Chondrocyte (in vitro differentiated cells): ENCODE measurements at regions not wholly inside any gene's neighbourhood (a gene's known extent, or its start where the extent isn't known, plus 50 kb on each side); places are given as distances from the start of the nearest gene placed in this dataset.

Source experiments
- DNase-seq: peaks from one replicate; pipeline ENCODE4 v3.0.0; 2021; ENCODE audit warnings: mixed read lengths, low spot score
- H3K27ac Mint-ChIP-seq: one replicate; pipeline ENCODE4 v1.8.0; 2021; ENCODE audit warnings: mild to moderate bottlenecking, moderate library complexity, mixed read lengths; ENCODE audit not compliant: unreplicated experiment
- H3K27me3 Mint-ChIP-seq: 2 replicates; pipeline ENCODE4 v1.8.0; 2021; ENCODE audit warnings: low read depth, mixed read lengths
- H3K36me3 Mint-ChIP-seq: 2 replicates; pipeline ENCODE4 v1.8.0; 2021; ENCODE audit warnings: low read depth, mixed read lengths
- H3K4me1 Mint-ChIP-seq: 2 replicates; pipeline ENCODE4 v1.8.0; 2021; ENCODE audit warnings: low read depth, mild to moderate bottlenecking, mixed read lengths
- H3K4me3 Mint-ChIP-seq: one replicate; pipeline ENCODE4 v1.8.0; 2021; ENCODE audit warnings: mild to moderate bottlenecking, moderate library complexity, mixed read lengths; ENCODE audit not compliant: unreplicated experiment
- H3K9me3 Mint-ChIP-seq: 2 replicates; pipeline ENCODE4 v1.8.0; 2021; ENCODE audit warnings: low read depth, mixed read lengths
- TF ChIP-seq, protein P1 (sequence below): fragments of 200-600 bp; sonication (generic); IDR thresholded peaks from 2 replicates; pipeline ENCODE4 v1.5.0; 2021; ENCODE audit warnings: antibody characterized with exemption, mild to moderate bottlenecking, moderate library complexity

DNA sequence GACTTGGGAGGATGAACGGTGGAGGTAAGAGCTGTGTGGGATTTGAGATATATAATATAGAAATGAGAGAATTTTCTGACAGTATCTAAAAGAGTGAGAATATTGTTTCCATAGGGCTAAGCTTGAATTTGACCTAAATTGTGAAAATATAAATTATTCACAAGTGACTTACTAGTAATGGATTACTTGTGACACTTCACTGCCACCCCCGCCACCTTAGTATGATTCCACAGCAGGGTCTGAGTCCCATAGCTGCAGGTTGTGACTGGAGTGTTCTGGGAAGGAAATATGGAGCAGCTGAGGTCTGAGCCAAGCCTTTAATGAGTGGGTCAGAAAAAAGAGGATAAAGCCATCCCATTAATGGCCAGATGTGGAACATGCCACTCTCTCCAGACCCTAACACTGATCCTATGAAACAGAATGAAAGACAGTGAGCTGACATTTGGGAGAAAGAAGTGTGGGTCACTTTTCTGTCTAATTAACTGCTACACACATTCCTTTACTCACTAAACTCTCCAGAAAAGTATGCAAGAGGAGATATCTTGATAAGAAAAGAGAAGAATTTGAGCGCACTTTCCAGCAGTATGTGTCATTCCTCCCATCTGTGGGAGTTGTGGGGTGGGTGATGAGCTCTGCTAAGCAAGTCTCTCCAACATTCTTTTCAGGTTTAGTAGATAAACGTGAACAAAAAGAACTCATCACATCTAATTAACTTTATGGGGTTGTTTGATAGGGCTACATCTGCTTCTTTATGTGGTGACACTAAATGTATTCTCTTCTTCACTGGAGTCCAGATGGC is 1193.4 kb downstream of the SORCS3 start:
- no peak for DNase-seq
- Mint-ChIP-seq H3K4me1 (peaks cover 10% of the 10 kb centered on the region), H3K36me3 (no peaks in the 10 kb centered on the region), H3K9me3 (peaks cover 2% of the 10 kb centered on the region), H3K27me3 (no peaks in the 10 kb centered on the region), H3K4me3 (no peak overlapping the region), H3K27ac (no peak overlapping the region)
- TF ChIP-seq, protein P1, sequence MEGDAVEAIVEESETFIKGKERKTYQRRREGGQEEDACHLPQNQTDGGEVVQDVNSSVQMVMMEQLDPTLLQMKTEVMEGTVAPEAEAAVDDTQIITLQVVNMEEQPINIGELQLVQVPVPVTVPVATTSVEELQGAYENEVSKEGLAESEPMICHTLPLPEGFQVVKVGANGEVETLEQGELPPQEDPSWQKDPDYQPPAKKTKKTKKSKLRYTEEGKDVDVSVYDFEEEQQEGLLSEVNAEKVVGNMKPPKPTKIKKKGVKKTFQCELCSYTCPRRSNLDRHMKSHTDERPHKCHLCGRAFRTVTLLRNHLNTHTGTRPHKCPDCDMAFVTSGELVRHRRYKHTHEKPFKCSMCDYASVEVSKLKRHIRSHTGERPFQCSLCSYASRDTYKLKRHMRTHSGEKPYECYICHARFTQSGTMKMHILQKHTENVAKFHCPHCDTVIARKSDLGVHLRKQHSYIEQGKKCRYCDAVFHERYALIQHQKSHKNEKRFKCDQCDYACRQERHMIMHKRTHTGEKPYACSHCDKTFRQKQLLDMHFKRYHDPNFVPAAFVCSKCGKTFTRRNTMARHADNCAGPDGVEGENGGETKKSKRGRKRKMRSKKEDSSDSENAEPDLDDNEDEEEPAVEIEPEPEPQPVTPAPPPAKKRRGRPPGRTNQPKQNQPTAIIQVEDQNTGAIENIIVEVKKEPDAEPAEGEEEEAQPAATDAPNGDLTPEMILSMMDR, result no peak

DNA sequence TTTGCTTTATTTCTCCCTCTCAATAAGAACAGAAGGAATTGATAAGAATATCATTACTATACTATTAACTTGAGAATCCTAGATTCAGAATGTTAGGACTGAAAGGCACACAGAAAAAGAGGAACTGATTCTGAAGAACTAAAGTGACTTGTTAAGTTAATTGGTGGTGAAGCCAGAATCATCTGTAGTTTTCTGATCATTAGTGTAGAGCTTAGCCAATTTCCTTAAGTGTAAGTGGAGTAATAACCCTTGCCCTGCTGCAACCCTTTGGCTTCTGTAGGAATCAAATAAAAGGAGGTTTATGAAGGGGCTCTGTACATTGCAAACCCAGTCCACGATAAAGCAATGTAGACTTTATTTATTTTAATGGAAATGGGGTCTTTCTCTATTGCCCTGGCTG is 1186.0 kb downstream of the SORCS3 start:
- H3K27ac Mint-ChIP-seq, result no peak overlapping the region
- peaks cover 18% of the 10 kb centered on the region for H3K9me3 Mint-ChIP-seq
- no peak for DNase-seq
- no peaks in the 10 kb centered on the region for H3K27me3 Mint-ChIP-seq
- no peak overlapping the region for H3K4me3 Mint-ChIP-seq
- H3K4me1 Mint-ChIP-seq, result no peaks in the 10 kb centered on the region
- H3K36me3 Mint-ChIP-seq, result no peaks in the 10 kb centered on the region
- TF ChIP-seq, protein P1, result no peak

DNA sequence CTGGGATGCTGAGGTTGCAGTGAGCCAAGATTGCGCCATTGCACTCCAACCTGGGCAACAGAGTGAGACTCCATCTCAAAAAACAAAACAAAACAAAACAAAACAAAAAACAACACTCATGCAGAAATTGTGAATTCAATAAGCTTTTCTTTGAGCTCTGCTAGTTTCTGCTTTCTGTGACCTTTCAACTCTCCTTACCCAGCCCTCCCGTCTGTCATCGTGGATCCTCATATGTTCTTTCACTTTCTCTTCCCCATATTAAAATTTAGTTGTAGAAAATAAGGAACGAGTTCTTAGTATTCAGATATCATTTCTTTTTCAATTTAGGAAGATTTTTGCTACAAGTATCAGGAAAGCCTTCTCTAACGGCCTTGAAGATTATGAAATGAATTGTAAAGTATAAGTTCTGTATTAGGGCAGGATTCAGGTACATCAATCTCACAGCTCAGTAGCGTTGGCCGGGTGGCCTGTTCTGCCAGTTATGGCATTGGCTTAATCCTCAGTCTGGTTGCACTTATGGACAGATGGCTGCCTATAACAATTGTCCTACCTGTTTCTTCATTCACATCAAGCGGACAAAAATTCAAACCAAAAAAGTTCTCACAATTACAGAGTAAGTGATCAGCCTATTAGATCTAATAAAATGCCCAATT is 1167.0 kb downstream of the SORCS3 start:
- Mint-ChIP-seq H3K27me3 (no peaks in the 10 kb centered on the region), H3K4me1 (no peaks in the 10 kb centered on the region), H3K27ac (no peak overlapping the region)

DNA sequence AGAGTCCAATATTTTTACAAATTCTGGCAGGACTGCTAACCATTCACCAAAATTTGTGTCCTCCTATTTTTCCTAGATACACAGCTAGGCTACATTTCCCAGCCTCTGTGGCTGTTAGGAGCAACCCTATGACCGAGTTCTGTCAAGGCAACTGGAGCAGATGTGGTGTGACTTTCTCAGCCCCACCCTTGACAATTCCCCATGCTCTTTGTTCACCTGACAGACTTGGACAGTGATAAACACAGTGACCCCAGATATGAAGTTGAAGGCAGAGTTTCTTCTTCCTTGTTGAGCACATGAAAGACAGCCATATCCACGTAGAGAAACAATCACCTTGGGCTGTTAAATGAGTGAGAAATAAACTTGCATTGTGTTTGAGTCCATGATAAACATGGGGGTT is 1162.1 kb downstream of the SORCS3 start:
- Mint-ChIP-seq H3K9me3 (peaks cover 7% of the 10 kb centered on the region), H3K27me3 (no peaks in the 10 kb centered on the region), H3K4me3 (no peak overlapping the region), H3K36me3 (no peaks in the 10 kb centered on the region), H3K4me1 (no peaks in the 10 kb centered on the region), H3K27ac (no peak overlapping the region)
- TF ChIP-seq, protein P1, result no peak
- no peak for DNase-seq

More for the DNA sequence above, 1167.0 kb downstream of the SORCS3 start:
- Mint-ChIP-seq H3K36me3 (no peaks in the 10 kb centered on the region), H3K9me3 (peaks cover 10% of the 10 kb centered on the region), H3K4me3 (no peak overlapping the region)
- no peak for DNase-seq
- TF ChIP-seq, protein P1, result no peak

DNA sequence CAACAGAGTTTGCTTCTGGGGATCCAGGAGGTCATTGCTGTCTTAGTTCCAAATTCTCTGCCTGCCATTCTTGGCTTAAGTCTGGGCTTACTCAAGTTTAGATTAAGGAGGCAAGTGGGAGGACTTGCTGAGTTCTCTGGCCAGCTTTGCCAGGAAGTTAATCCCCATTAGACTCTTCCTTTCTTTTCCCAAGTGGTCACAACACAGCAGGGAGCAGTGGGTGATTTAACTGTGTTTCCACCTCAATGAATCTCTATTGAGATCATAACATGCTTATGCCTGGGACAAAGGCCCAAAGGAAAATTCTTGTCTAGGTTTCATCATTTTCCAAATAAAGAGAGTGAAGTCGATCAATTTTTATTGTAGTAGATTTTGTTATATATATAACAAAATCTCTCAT is 1159.6 kb downstream of the SORCS3 start:
- TF ChIP-seq, protein P1, result no peak
- Mint-ChIP-seq H3K4me3 (no peak overlapping the region), H3K27me3 (no peaks in the 10 kb centered on the region), H3K4me1 (no peaks in the 10 kb centered on the region), H3K9me3 (peaks cover 3% of the 10 kb centered on the region), H3K27ac (no peak overlapping the region), H3K36me3 (no peaks in the 10 kb centered on the region)
- no peak for DNase-seq
